Cardiac fibroblast (primary cell): ENCODE measurements at regions not wholly inside any gene's neighbourhood (a gene's known extent, or its start where the extent isn't known, plus 50 kb on each side); places are given as distances from the start of the nearest gene placed in this dataset.
A peak's percentile ranks its signal among the peaks of the same experiment; 100 is the strongest.

ENCODE experiments used
- DNase-seq, 2 donors: peaks; one replicate each; pipeline versions ENCODE4 v3.0.0 to v3.0.0-alpha.2; 2010; ENCODE audit warnings: low read depth in 2 of 2
- H3K4me3 ChIP-seq, 2 donors: replicated peaks in 1 of 2; 1 replicate in 1 of 2; 2 replicates in 1 of 2; pipeline ENCODE4 v1.5.1; 2011; ENCODE audit warnings: low read depth in 2 of 2, low read length in 2 of 2, mild to moderate bottlenecking in 2 of 2, moderate library complexity in 1 of 2
- CTCF ChIP-seq: IDR thresholded peaks from one replicate; pipeline ENCODE4 v1.5.1; 2011; ENCODE audit warnings: low read depth, mild to moderate bottlenecking, low read length, inconsistent platforms

DNA sequence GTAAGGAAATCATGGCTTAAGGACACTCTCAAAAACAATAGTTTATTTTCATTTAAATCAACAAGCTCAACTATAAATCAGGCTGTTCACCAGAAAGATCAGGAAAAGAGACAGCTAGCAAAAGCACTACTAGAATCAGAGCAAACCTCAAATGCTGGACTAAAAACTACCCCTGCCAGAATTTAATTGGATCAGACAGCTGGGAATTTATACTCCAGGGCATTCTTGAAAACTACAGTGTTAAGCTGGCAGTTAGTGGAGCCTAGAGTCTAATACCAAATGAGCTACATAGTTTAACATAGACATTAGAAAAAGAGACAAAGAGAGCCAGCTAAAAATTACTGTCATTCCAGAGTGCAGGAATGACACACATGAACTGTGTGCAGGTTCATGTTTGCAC lies 1016.4 kb upstream of the CRIM1 start:
- no peak for DNase-seq
- H3K4me3 ChIP-seq: no peak overlapping the region
- TF ChIP-seq CTCF: no peak

DNA sequence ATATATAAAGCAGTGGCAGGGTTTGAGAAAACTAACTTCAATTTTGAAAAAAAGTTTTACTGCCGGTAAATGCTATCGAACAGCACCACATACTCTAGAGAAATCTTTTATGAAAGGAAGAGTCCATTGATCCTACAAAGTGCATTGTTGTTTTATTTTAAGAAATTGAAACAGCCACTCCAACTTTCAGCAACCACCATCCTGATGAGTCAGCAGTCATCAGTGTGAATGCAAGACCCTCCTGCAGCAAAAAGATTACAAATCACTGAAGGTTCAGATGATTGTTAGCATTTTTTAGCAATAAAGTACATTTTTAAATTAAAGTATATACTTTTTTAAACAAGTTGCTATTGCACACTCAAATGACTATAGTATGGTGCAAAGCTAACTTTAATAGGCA lies 1017.7 kb upstream of the CRIM1 start:
- TF ChIP-seq CTCF: no peak
- DNase-seq: no peak
- H3K4me3 ChIP-seq: no peak overlapping the region

GRCh38 chr2:35314049-35314448 lies 1041.5 kb upstream of the CRIM1 start:
- no peak for TF ChIP-seq CTCF
- H3K4me3 ChIP-seq: no peak overlapping the region
- no peak for DNase-seq

DNA sequence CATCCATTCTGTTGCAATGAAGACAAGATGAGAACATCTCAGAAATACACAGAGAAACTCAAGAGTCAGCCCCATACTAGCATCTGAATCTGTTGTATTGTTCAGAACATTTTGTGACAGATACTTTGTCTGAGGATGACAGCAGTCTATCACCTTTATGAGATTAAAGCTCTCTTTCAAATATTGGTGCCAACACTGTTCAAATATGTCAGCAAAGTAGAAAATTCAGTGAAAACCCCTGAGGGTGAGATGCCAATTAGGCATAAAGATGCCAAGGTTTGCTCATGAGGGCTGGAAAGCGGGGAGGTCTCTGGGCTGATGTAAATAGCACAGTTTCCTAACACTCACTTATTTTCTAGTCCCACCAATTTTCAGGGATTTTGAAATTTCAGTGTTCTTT lies 1054.2 kb upstream of the CRIM1 start:
- no peak for TF ChIP-seq CTCF
- no peak for DNase-seq
- no peak overlapping the region for H3K4me3 ChIP-seq

DNA sequence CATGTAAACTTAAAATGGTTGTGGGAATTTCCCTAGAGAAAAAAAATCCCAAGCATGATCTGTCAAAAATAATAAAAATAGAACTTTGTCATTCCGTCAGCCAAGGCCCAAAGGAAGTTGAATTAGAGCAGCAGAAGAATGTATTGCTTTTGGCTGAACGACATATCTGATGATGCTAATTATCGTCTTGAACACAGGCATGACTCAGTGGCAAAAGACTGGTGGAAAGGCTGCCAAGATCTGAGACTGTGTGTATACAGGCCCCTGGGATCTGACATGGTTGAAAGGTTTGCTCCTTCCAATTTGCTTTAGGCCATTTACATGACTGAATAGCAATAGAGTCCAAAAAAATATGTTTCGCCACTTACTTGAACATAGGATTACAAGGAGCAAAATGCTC lies 1057.1 kb upstream of the CRIM1 start:
- H3K4me3 ChIP-seq: no peak overlapping the region
- no peak for TF ChIP-seq CTCF
- peak; percentile 45 to 68 for DNase-seq

DNA sequence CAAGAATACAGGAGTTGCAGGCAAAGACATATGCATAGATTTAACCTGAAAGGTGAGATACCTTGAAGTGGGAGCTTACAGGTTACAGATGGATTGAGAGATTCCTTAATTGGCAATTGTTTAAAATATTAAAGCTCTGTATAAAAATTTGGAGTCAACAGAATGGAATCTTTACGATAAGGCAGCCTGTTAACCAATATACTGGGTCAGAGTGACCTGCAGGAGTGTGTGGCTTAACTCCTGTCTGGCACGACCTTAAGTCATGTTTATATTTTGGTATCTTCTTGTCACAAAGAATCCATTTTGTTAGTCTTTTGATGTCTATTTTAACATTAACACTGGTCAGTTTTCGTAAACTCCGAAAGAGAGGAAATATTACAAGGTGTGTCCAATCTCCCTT lies 1058.2 kb upstream of the CRIM1 start:
- no peak overlapping the region for H3K4me3 ChIP-seq
- DNase-seq: no peak
- TF ChIP-seq CTCF: no peak

DNA sequence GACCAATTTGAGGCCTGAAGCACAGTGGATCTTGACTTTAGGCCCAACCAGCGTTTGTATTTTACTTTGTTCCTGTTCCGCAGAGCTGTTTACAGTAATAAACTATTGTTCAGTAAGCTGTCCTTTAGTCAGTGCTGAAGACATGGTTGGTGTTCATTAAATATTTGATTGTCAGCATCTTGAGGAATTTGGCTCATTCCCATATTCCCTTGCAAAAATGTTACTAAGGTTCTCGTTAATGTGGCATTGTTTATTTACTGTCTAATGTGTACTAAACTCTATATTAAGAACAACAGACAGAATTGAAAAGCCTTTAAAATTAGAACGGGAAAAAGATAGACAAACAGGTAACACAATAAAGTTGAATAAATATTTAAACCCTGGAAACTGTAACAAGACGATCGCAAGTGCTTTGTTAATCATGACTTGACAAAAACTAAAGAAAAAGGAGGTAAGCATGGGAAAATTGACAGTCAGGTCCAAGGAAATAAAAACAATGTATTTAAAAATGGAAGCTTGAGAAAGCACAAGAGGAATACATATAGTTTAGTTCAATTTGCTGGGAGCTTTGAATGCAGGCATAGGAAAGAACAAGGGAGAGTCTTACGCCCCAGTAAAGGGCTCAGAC lies 1060.8 kb upstream of the CRIM1 start:
- DNase-seq: no peak
- H3K4me3 ChIP-seq: no peak overlapping the region
- no peak for TF ChIP-seq CTCF
